ENCODE measurements at regions not wholly inside any gene's neighbourhood (a gene's known extent, or its start where the extent isn't known, plus 50 kb on each side); places are given as distances from the start of the nearest gene placed in this dataset.

- no peak for TF ChIP-seq IRF3 (IDR thresholded peaks at IDR 0.05)
- TF ChIP-seq CHD1 (IDR thresholded peaks at IDR 0.05; ENCODE audit: low read depth, low read length) = no peak
- TF ChIP-seq EP300 (IDR thresholded peaks at IDR 0.05; ENCODE audit: borderline replicate concordance in 1 of 2, control insufficient read depth in 1 of 2, low read depth in 2 of 2, low read length in 2 of 2) = 0 out of 4 replicates have a peak, but pooled peaks of 1 of the 2 experiments have one; percentile 8
- TF ChIP-seq IKZF2 (IDR thresholded peaks at IDR 0.05) = peak in 1 of 2 experiments; percentile 27; a peak in 2 of 4 replicates
- no peak for TF ChIP-seq EED (IDR thresholded peaks at IDR 0.05; ENCODE audit: low read depth)
- no peak for TF ChIP-seq ASH2L (IDR thresholded peaks at IDR 0.05; ENCODE audit: borderline replicate concordance, low read depth)
These were observed 898.8 kb downstream of the C4orf33 start (continued) for GRCh38 chr4:129994715-129995114.

GRCh38 chr4:129998436-129999150 lies 902.6 kb downstream of the C4orf33 start:
- no peaks in the 10 kb centered on the region for H3K79me2 ChIP-seq (ENCODE audit: control insufficient read depth, insufficient read depth, low read length)
- ATAC-seq (no peak), FAIRE-seq (no peak), DNase-seq (ENCODE audit: low read depth, low spot score) (no peak)
- H3K36me3 ChIP-seq (ENCODE audit: control insufficient read depth in 2 of 2, insufficient read depth in 2 of 2, low read length in 1 of 2) = no peaks in the 10 kb centered on the region
- no peak overlapping the region for H3K9ac ChIP-seq (ENCODE audit: control insufficient read depth, insufficient read depth, low read length)
- ChIA-PET SMC1A (ENCODE audit: uncharacterized antibody, unreplicated experiment) (interaction anchor here (1.4 kb wide), 1 partner anchor 15 kb away, joined by 5 read pairs; no protein-coding TSS in a partner anchor), RAD21 (ENCODE audit: unreplicated experiment) (no interaction called here), CTCF (interaction anchor here (1.2 kb wide), 1 partner anchor 11 kb away, joined by 3 read pairs; no protein-coding TSS in a partner anchor), POLR2A (interaction anchor here (0.6 kb wide), 1 partner anchor 509 kb away, joined by 3 read pairs; no protein-coding TSS in a partner anchor)
- no peak overlapping the region for H2AFZ ChIP-seq (ENCODE audit: control insufficient read depth, low read depth, low read length)
- no peak overlapping the region for H3K27ac ChIP-seq (ENCODE audit: control insufficient read depth, insufficient read depth)
- H4K20me1 ChIP-seq (ENCODE audit: control insufficient read depth, insufficient read depth) = no peaks in the 10 kb centered on the region
- WGBS (ENCODE audit: insufficient coverage, insufficient replicate concordance, low lambda C conversion rate, missing lambda C conversion rate) = 14% methylated on average over 7 of the region's 7 CpGs
- no peak for TF ChIP-seq ATF3 (IDR thresholded peaks at IDR 0.05; ENCODE audit: borderline replicate concordance, extremely low read depth, low read depth, low read length)
- no peak for TF ChIP-seq SP1 (IDR thresholded peaks at IDR 0.05; ENCODE audit: low read depth, low read length)
- TF ChIP-seq SIX5 (IDR thresholded peaks at IDR 0.05; ENCODE audit: low read depth, low read length, severe bottlenecking) = no peak
- no peak for TF ChIP-seq IRF4 (IDR thresholded peaks at IDR 0.05; ENCODE audit: low read depth, low read length)
- TF ChIP-seq SREBF1 (IDR thresholded peaks at IDR 0.05; ENCODE audit: low read length) = no peak
- no peak for TF ChIP-seq SREBF2 (IDR thresholded peaks at IDR 0.05; ENCODE audit: low read length)
- TF ChIP-seq CEBPZ (IDR thresholded peaks at IDR 0.05; ENCODE audit: low read depth, low read length) = no peak
- TF ChIP-seq RAD51 (IDR thresholded peaks at IDR 0.05) = no peak
- no peak for TF ChIP-seq NFXL1 (IDR thresholded peaks at IDR 0.05; ENCODE audit: borderline replicate concordance)
- no peak for TF ChIP-seq GATAD2B (conservative IDR thresholded peaks at IDR 0.05; ENCODE audit: low read depth)
- TF ChIP-seq JUND (IDR thresholded peaks at IDR 0.05; ENCODE audit: low read depth, low read length) = no peak
- TF ChIP-seq CHD1 (IDR thresholded peaks at IDR 0.05; ENCODE audit: low read depth, low read length) = no peak
- H3K4me1 ChIP-seq (ENCODE audit: control insufficient read depth, insufficient read depth, low read length) = no peaks in the 10 kb centered on the region
- no peaks in the 10 kb centered on the region for H3K27me3 ChIP-seq (replicated peaks in 1 of 2; ENCODE audit: control insufficient read depth in 2 of 2, insufficient read depth in 2 of 2, low read length in 1 of 2)
- BruUV-seq (replicated peaks) = no TSS peak
- intact Hi-C loops (cut with micrococcal nuclease; ENCODE audit: unreplicated experiment) (no loop called here), in situ Hi-C loops (cut with MboI) (no loop called here)
- no peaks in the 10 kb centered on the region for H3K9me3 ChIP-seq (replicated peaks; ENCODE audit: control insufficient read depth, insufficient read depth, low read length)
- H3K4me2 ChIP-seq (ENCODE audit: control insufficient read depth, insufficient read depth) = no peak overlapping the region
- no peak overlapping the region for H3K4me3 ChIP-seq

Data from GM12878 (cell line).